Esophagus muscularis mucosa (tissue), 4 donors: ENCODE measurements at regions not wholly inside any gene's neighbourhood (a gene's known extent, or its start where the extent isn't known, plus 50 kb on each side); places are given as distances from the start of the nearest gene placed in this dataset.

Experiments
- DNase-seq: peaks from one replicate; pipeline ENCODE4 v3.0.0-alpha.2; 2017; ENCODE audit errors: extremely low spot score
- H3K27ac ChIP-seq, 4 donors: fragments of 200-600 bp; sonication (generic); replicated peaks in 1 of 4; 1 replicate in 3 of 4; 2 replicates in 1 of 4; pipeline ENCODE4 v1.5.1; 2016 to 2019; ENCODE audit warnings: mild to moderate bottlenecking in 1 of 4
- H3K27me3 ChIP-seq, 4 donors: fragments of 200-600 bp; sonication (generic); one replicate each; pipeline versions ENCODE4 v1.5.1 to v1.6.0; 2016 to 2019
- H3K36me3 ChIP-seq, 4 donors: fragments of 200-600 bp; sonication (generic); one replicate each; pipeline ENCODE4 v1.5.1; 2016 to 2019
- H3K4me1 ChIP-seq, 4 donors: fragments of 200-600 bp; sonication (generic); one replicate each; pipeline ENCODE4 v1.5.1; 2016 to 2019
- H3K4me3 ChIP-seq, 4 donors: fragments of 200-600 bp; sonication (generic); 1 replicate in 2 of 4; 2 replicates in 2 of 4; pipeline ENCODE4 v1.5.1; 2016 to 2019; ENCODE audit warnings: mild to moderate bottlenecking in 4 of 4, moderate library complexity in 1 of 4
- H3K9me3 ChIP-seq, 4 donors: fragments of 200-600 bp; sonication (generic); 1 replicate in 3 of 4; 2 replicates in 1 of 4; pipeline ENCODE4 v1.5.1; 2016 to 2019
- EP300 ChIP-seq: sonication (generic); formaldehyde crosslinking; IDR thresholded peaks from one replicate; pipeline ENCODE4 v1.6.1; 2017; ENCODE audit warnings: antibody characterized with exemption
- POLR2A ChIP-seq: fragments of 450-650 bp; IDR thresholded peaks from one replicate; pipeline ENCODE4 v1.6.1; 2017; ENCODE audit warnings: antibody characterized with exemption, moderate library complexity, mild to moderate bottlenecking, low read depth
- POLR2AphosphoS5 ChIP-seq, 2 donors: sonication (generic); formaldehyde crosslinking; IDR thresholded peaks; one replicate each; pipeline ENCODE4 v1.6.1; 2017; ENCODE audit warnings: antibody characterized with exemption in 2 of 2
- WGBS: methylation state at CpG from one replicate; pipeline ENCODE4 v1.1.5; 2018; 5-methylcytosine and 5-hydroxymethylcytosine counted together
- intact Hi-C: fragments of 100-400 bp; cut with DNase I; formaldehyde crosslinking; loops from one replicate; pipeline ENCODE4 v1.15.1; 2023
- TF ChIP-seq, protein P1 (sequence below), 3 experiments: fragments of 200-600 bp in 2 of 3; fragments of 450-650 bp in 1 of 3; sonication (generic) in 2 of 3; IDR thresholded peaks; one replicate each; pipeline ENCODE4 v1.5.1; 2017 to 2019; ENCODE audit warnings: antibody characterized with exemption in 3 of 3, mild to moderate bottlenecking in 2 of 3, moderate library complexity in 1 of 3

GRCh38 chr12:19932413-19932812 is 435.9 kb upstream of the PDE3A start:
- H3K27ac ChIP-seq, result no peak overlapping the region
- H3K4me1 ChIP-seq, result no peaks in the 10 kb centered on the region
- no peaks in the 10 kb centered on the region for H3K36me3 ChIP-seq
- no peaks in the 10 kb centered on the region for H3K9me3 ChIP-seq
- TF ChIP-seq EP300 (no peak), POLR2AphosphoS5 (IDR thresholded peaks at IDR 0.05) (no peak), POLR2A (no peak)
- TF ChIP-seq, protein P1, sequence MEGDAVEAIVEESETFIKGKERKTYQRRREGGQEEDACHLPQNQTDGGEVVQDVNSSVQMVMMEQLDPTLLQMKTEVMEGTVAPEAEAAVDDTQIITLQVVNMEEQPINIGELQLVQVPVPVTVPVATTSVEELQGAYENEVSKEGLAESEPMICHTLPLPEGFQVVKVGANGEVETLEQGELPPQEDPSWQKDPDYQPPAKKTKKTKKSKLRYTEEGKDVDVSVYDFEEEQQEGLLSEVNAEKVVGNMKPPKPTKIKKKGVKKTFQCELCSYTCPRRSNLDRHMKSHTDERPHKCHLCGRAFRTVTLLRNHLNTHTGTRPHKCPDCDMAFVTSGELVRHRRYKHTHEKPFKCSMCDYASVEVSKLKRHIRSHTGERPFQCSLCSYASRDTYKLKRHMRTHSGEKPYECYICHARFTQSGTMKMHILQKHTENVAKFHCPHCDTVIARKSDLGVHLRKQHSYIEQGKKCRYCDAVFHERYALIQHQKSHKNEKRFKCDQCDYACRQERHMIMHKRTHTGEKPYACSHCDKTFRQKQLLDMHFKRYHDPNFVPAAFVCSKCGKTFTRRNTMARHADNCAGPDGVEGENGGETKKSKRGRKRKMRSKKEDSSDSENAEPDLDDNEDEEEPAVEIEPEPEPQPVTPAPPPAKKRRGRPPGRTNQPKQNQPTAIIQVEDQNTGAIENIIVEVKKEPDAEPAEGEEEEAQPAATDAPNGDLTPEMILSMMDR (IDR thresholded peaks at IDR 0.05), result no peak
- WGBS, result 97% methylated on average over 4 of the region's 4 CpGs
- no peak for DNase-seq
- intact Hi-C loops, result no loop called here
- no peaks in the 10 kb centered on the region for H3K27me3 ChIP-seq
- H3K4me3 ChIP-seq, result no peak overlapping the region

- Histone ChIP-seq H3K4me1 (no peaks in the 10 kb centered on the region), H3K9me3 (no peaks in the 10 kb centered on the region), H3K27me3 (no peaks in the 10 kb centered on the region), H3K4me3 (no peak overlapping the region), H3K27ac (no peak overlapping the region), H3K36me3 (no peaks in the 10 kb centered on the region)
- no peak for DNase-seq
- intact Hi-C loops, result no loop called here
- TF ChIP-seq, protein P1 (IDR thresholded peaks at IDR 0.05), result no peak
- TF ChIP-seq POLR2A (no peak), EP300 (no peak), POLR2AphosphoS5 (IDR thresholded peaks at IDR 0.05) (no peak)
- 87% methylated on average over 3 of the region's 3 CpGs for WGBS
Observed at GRCh38 chr12:19933924-19934323, 434.4 kb upstream of the PDE3A start.

GRCh38 chr12:19937161-19937560 is 431.2 kb upstream of the PDE3A start:
- Histone ChIP-seq H3K27ac (no peak overlapping the region), H3K36me3 (no peaks in the 10 kb centered on the region), H3K4me1 (no peaks in the 10 kb centered on the region), H3K4me3 (no peak overlapping the region), H3K27me3 (no peaks in the 10 kb centered on the region), H3K9me3 (no peaks in the 10 kb centered on the region)
- intact Hi-C loops, result no loop called here
- no peak for DNase-seq
- WGBS, result 82% methylated on average over 6 of the region's 6 CpGs
- TF ChIP-seq POLR2A (no peak), POLR2AphosphoS5 (IDR thresholded peaks at IDR 0.05) (no peak), EP300 (no peak)
- TF ChIP-seq, protein P1 (IDR thresholded peaks at IDR 0.05), result no peak

DNA sequence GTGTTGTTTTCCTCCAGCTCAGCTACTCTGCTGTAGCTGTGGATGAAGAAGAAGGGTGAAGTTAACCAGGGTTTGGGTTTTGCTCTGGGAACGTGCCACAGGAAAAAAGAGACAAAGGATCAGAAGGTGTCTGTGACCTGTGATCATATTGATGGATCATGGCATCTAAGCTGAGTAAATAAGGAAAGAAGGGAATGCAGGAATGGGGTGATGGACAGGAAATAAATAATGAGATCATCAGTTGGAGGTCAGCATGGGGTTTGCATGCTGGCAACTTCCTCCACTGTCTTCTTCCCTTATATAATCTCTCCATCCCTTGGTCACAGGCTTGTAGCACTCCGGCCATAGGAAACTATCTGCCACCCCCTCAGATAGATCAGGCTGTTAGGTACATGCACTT is 430.3 kb upstream of the PDE3A start:
- DNase-seq, result no peak
- Histone ChIP-seq H3K4me3 (no peak overlapping the region), H3K27ac (no peak overlapping the region), H3K27me3 (no peaks in the 10 kb centered on the region), H3K4me1 (no peaks in the 10 kb centered on the region), H3K9me3 (no peaks in the 10 kb centered on the region), H3K36me3 (no peaks in the 10 kb centered on the region)
- intact Hi-C loops, result no loop called here
- WGBS, result 80% methylated on average over 2 of the region's 2 CpGs
- TF ChIP-seq POLR2AphosphoS5 (IDR thresholded peaks at IDR 0.05) (no peak), POLR2A (no peak), EP300 (no peak)
- TF ChIP-seq, protein P1 (IDR thresholded peaks at IDR 0.05), result no peak

DNA sequence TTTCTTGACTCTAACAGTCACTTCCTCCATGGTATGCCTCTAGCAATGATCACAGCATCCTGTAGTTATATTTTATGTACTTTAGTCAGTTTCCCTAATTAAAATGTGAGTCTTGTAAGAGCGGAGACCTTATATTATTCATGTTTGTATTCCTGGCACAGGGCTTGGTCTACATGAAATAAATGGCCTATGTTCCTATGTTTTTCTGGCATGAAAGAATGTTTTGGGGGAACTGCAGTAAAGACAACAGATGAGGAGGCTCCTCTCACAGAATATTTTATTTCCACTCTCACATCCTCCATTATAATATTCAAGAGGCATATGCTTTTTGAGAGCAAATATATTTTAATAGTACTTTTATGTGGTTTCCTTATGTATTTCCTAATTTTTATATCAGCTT is 429.8 kb upstream of the PDE3A start:
- H3K27ac ChIP-seq, result no peak overlapping the region
- no peak for DNase-seq
- H3K27me3 ChIP-seq, result no peaks in the 10 kb centered on the region
- no peaks in the 10 kb centered on the region for H3K9me3 ChIP-seq
- no peak overlapping the region for H3K4me3 ChIP-seq
- intact Hi-C loops, result no loop called here
- TF ChIP-seq, protein P1 (IDR thresholded peaks at IDR 0.05), result no peak
- TF ChIP-seq POLR2A (no peak), POLR2AphosphoS5 (IDR thresholded peaks at IDR 0.05) (no peak), EP300 (no peak)
- H3K4me1 ChIP-seq, result no peaks in the 10 kb centered on the region
- 94% methylated on average over 1 of the region's 1 CpG for WGBS
- H3K36me3 ChIP-seq, result no peaks in the 10 kb centered on the region
